ENCODE measurements at regions not wholly inside any gene's neighbourhood (a gene's known extent, or its start where the extent isn't known, plus 50 kb on each side); places are given as distances from the start of the nearest gene placed in this dataset.

DNA sequence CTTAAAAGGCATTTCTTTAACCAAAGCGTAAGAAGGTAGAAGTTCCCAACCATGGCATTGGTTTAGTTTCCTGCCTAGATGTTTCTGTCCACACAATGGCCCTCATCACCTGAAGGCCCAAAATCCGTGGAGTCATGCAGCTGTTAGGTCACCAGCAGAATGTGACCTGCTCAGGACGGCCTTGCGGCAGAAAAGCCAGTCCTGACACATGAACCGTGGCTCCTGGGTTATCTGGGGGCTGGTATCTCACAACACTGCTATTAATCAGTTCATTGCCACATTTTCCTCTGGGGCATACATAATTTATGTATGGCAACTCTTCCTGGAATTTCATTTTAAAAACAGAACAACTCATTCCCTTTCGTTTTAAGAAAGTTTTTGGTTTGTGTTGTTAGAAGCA is 278.4 kb downstream of the ATPSCKMT start:
- TF ChIP-seq, protein P1, sequence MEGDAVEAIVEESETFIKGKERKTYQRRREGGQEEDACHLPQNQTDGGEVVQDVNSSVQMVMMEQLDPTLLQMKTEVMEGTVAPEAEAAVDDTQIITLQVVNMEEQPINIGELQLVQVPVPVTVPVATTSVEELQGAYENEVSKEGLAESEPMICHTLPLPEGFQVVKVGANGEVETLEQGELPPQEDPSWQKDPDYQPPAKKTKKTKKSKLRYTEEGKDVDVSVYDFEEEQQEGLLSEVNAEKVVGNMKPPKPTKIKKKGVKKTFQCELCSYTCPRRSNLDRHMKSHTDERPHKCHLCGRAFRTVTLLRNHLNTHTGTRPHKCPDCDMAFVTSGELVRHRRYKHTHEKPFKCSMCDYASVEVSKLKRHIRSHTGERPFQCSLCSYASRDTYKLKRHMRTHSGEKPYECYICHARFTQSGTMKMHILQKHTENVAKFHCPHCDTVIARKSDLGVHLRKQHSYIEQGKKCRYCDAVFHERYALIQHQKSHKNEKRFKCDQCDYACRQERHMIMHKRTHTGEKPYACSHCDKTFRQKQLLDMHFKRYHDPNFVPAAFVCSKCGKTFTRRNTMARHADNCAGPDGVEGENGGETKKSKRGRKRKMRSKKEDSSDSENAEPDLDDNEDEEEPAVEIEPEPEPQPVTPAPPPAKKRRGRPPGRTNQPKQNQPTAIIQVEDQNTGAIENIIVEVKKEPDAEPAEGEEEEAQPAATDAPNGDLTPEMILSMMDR (IDR thresholded peaks at IDR 0.05 in 2 of 3, conservative IDR thresholded peaks at IDR 0.05 in 1 of 3; ENCODE audit: borderline replicate concordance in 1 of 3, insufficient read depth in 1 of 3, low read depth in 2 of 3, low read length in 2 of 3) = no peak
- TF ChIP-seq EZH2phosphoT487 (IDR thresholded peaks at IDR 0.05; ENCODE audit: borderline replicate concordance) (no peak), EZH2 (IDR thresholded peaks at IDR 0.05) (no peak), POLR2AphosphoS5 (IDR thresholded peaks at IDR 0.05; ENCODE audit: low read depth, low read length) (no peak), ZFX (IDR thresholded peaks at IDR 0.05) (no peak), FOSL1 (IDR thresholded peaks at IDR 0.05; ENCODE audit: low read depth) (no peak), POLR2A (IDR thresholded peaks at IDR 0.05; ENCODE audit: borderline replicate concordance, extremely low read depth, insufficient read depth, insufficient read length) (no peak), ZNF274 (IDR thresholded peaks at IDR 0.05; ENCODE audit: low read depth, low read length) (no peak), EGR1 (IDR thresholded peaks at IDR 0.05; ENCODE audit: low read depth) (no peak), CBX3 (IDR thresholded peaks at IDR 0.05; ENCODE audit: low read depth) (no peak)
